ENCODE measurements at regions not wholly inside any gene's neighbourhood (a gene's known extent, or its start where the extent isn't known, plus 50 kb on each side); places are given as distances from the start of the nearest gene placed in this dataset.
"Not testable (repeated sequence)": the region's sequence is repeated elsewhere in the genome, so short reads cannot be mapped to it uniquely, and the experiment has no call there.

DNA sequence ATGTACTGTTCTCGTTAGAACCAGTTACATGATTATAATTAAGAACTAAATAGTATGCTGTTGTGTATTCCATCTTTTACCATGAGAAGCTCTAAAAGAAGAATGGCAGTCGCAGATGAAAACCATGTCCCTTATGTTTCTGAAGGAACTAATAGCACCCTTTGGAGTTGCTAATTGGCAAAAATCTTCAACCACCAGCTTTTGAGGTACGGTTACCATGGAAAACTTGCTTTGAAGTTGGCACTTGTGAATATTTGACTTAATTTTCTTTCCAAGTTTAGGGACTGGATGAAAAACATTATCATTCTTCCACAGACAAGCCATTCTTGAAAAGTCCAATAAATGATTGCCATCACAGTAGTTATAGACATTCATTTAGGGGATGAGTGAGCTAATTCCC lies 666.6 kb upstream of the ROBO1 start:
- DNase-seq = no peak

DNA sequence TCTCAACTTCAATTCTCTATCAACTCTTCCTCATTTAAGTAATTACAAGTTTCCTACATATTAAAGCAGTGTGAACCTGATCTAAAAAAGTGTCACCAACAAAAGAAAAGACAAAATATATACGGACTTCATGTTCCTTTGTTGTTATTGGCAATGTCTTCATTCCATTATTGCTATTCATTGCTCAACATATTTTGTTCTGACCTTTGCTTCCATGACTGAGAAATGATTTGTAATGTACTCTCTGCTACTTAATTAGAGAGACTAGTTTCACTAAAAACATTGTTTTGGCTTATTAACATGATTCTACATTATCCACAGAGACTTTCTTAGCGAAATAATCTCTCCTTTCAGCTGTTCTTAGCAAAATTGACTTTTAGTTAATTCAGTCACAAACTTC lies 657.2 kb upstream of the ROBO1 start:
- DNase-seq = no peak

DNA sequence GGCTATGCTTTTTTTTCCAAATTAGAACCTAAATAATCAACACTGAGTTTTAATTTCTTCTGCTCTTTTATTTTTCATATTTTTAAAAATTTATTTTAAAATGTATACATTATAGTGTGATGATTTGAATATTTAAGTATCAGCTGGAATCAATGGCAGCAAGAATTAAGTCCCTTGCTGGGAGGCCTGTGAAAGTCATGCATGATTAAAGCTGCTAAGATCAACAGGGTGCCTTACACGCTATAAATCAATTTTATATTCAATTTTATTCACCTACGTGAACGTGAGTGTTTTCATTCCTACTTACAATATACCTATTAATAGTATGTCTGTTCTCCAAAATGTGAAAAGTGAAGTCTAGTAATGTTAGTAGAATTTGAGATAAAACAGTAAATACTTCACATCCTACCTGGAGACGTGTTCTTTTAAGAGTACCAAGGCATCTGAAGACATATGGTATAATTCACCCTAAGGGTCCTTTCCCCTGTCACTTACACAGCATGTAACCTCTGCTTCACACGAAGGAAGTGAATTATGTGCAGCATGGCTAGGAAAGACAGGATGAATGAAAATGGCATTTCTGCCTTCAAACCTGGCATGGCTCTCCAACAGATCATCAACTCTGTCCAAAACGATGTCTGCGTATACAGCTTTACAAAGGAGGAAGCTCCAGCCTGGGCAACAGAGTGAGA lies 640.4 kb upstream of the ROBO1 start:
- no peak for DNase-seq

DNA sequence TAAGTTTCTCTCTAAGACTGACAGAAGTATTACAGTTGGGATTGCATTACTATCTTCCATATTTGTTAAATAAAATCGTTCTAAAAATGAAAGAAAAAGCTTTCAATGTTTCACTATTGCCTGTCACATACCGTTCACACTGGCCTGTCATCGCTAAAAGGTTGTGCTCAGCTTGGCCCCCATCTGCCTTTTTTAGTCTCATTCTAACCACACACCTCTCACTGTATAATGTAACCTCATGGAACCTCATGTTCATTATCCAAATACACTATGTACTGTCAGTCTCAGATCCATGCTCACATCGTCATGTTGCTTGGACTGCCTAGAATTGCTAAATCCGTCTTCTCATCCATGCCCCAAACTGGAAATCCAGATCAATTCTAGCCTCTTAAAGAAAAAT lies 637.8 kb upstream of the ROBO1 start:
- DNase-seq = no peak

DNA sequence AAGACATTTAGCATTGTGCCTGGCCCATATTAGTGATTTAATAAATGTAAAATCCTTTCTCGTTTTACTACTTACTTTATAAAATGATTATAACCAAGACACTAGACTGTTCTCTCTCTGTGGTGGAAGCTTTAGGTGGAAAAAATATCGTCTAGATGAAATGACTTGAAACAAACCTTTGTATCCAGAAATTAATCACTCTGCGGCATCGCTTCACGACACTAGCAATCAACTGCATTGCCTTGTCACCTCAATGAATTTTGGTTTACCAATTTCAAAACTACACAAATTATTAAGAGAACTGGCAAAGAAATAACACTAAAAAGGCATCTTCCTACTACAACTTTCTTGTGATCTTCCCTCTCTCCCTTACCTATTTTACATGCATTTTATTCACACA lies 627.2 kb upstream of the ROBO1 start:
- no peak for DNase-seq

DNA sequence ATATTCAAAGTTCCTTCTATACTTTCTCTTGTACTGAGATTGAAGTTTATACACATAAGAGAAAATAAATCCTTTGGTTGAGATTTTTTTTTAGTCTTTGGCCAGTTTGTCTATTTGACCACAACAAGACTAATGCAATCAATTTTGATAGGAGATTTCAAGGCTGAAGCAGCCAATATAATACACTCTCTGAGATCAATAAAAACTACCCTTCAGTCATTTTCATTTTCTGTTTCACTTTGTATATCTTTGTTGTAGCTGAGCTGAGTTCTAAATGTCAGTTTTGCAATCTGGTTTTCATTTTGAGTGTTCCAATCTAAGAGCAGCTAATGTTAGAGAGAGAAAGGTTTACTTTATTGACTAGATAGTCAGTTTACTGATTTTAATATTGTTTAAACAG lies 623.8 kb upstream of the ROBO1 start:
- no peak for DNase-seq

DNA sequence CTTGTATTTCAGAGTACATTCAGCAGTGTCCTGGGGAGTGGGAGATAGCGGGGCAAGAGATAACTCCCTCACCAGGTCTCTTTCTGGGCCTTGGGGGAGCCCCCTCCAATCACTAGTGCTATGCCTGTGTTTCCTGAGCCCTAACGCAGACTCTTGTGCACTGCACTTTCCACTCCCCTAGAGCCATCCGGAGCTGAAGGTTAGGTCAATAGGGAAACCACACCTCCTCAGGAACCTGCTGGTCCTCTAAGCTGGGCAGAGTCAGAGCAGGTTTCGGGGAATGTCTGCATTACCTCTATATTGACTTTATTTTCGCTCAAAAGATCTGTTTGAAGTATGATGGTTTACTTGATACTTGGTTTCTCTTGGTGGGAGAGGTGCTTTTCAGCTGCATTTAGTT lies 617.0 kb upstream of the ROBO1 start:
- no peak for DNase-seq

DNA sequence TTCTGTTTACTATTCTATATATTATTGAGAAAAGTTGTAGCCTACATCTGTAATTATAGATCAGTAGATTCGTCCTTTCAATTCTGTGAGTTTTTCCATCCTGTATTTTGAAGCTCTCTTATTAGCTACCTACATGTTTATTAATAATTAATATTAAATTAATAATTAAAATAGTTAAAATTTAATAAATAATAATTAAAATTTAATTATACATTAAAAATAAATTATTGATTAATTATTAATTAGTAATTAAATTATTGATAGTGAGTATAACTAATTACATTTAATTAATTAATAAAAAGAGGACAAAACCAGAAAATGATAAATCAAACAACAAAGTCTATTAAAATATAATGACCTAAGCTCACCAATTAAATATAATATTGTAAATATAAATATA lies 606.6 kb upstream of the ROBO1 start:
- DNase-seq = no peak

DNA sequence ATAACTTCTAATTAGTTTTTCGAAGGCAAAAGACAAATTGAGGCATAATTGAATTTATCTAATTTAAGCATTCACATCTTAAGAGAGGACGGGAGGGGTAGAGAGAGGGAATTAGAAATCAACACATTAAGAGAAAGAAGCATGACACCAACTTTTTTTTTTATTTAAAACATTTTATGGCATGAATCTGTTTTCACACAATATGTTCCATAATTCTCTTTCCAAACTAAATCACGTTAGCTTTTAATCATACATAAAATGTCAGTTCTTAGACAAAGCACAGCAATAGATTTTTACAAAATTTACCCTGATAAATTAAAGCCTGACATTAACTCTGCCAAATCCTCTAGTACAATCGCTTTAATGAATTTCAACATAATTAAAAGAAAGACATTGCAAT lies 600.8 kb upstream of the ROBO1 start:
- DNase-seq = no peak

DNA sequence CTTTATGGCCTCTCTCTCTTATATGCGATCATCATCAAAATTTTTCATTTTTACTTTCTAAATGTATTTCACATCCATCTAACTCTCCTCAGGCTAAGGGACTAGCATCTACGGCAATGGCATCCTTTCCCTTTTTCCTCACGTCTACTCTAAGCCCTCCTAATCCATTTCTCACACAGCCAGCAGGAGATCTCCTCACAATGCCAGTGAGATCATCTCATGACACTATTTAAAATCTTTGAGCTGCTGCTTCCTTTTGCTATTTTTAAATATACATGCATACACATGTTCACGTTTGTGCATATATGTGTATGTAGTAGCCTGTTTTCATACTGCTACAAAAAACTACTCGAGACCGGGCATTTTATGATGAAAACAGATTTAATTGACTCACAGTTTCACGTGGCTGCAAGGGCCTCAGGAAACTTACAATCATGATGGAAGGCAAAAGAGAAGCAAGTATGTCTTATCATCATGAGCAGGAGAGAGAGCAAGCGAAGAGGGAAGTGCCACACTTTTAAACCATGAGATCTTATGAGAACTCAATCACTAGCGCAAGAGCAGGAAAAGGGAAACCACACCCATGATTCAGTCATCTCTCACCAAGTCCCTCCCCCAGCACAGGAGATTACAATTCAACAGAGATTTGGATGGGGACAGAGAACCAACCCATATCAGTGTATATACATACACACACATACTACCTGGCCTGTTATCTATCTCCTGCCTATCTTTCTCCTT lies 599.2 kb upstream of the ROBO1 start:
- no peak for DNase-seq

DNA sequence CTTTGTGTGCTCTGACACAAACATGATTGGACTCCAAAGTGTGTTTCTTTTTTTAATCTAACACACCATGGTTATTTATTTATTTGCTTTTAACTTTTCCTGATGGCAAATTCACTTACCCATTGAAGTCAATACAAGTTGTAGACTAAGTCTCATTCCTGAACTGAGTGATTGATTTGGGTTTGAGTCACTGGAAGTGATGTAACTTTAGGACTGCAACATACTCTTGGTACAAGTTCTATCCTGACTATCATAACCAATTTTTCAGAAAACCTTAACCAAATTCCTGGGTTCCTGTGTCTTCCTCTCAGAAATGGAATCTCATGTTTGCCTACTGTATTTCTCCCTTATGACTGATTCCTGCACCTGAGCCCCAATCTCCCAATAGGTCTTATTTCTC lies 590.0 kb upstream of the ROBO1 start:
- no peak for DNase-seq

DNA sequence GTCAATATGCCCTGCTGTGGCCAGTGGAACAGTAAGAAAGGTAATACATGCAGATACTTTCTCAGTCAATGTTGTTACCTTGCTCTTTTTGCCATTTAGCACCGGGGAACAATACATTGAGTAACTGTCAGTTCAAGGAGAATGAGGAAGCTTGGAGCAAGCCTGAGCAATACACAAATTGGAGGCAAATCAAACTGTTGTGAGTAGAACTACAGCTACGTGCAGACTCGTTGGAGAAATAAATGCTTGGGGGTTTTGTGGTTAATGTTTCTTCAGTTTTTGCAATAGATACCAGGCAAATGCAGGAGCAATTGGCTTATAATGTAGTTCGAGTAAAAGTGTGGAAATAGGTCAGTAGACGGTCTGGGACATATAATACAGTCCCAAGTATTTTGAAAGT lies 587.3 kb upstream of the ROBO1 start:
- DNase-seq = no peak

DNA sequence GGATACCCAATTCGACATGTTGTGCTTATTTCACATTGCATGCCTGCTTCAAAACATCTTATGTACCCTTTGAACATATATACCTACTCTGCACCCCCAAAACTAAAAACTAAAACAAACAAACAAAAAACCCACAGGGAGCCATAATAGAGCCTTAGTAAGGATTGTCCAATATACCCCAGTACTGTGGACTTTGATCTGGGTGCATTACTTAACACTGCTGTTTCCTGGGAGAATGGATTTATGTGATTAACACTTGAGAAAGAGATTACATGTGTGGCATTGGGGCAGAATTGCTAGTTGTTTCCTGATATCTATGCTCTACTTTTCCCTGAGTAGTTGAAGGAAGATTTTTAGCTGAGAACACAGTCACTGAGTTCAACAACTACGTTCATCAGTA lies 583.4 kb upstream of the ROBO1 start:
- no peak for DNase-seq

DNA sequence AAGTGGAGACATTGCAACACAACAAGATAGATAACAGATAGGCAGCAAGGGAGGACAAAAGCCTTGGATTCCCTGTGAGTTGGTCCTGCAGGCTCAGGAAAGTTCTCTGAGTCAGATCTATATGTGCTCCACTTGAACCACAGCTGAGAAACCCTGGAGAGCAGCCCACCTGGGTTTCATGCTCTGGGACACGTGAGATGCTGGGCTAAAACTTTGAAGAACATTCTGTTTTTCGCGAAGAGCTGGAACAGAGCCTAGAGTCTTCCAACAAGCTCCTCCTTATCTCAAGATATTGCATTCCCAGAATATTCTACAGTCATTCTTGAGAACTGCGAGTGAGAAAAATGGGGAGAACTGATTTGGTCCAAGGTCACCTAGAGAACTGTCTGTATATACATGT lies 583.0 kb upstream of the ROBO1 start:
- no peak for DNase-seq

DNA sequence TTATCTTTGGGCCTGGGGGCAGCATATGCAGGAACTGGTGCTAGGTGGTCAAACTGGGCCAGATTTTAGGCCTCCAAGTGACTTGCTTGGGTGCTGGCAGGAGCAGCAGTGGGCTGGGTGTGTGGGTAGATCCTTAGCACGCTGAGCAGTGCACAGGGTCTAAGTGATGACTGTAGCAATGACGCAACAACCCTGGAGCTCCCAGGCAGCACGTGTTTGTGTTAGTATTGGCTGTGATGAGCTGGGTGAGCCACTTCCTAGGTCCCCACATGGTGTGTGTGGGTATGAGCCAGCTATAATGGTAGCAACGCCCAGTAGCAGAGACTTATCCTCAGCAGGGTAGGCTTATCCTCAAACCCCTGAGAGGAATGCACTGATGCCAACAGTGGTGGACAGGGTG lies 570.6 kb upstream of the ROBO1 start:
- no peak for DNase-seq

DNA sequence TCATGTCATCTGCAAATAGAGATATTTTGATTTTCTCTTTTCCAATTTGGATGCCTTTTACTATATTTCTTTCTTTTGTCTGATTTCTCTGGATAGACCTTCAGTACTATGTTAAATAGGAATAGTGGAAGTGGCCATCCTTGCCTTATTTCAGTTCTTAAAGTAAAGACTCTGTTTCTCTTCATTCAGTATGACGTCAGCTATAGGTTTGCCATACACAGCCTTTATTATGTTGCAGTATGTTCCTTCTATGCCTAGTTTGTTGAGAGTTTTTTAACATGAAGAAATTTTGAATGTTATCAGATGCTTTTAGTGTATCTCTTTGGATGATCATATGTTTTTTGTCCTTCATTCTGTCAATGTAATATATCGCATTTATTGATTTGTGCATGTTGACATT lies 566.7 kb upstream of the ROBO1 start:
- no peak for DNase-seq

DNA sequence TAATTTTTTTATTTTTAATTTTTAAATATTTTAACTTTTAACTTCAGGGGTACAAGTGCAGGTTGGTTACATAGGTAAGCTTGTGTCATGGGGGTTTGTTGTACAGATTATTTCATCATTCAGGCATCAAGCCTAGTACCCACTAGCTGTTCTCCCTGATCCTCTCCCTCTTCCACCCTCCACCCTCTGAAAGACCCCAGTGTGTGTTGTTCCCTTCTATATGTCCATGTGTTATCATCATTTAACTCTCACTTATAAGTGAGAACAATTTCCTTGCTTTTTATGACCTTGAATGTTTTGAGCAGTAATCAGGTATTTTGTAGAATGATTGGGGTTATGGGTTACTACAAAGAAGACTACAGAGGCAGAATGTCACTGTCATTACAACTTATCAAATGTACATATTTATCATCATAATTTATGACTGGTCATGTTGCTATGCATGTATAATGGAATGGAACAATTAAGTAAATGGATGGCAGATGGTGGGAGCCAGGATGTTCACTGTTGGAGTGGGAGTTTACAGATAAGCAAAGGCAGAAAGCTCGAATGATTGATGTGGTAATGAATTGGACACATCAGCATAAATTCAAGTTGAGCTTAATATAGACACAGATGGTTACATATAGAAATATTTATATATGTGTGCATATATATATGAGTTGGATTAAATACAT lies 563.8 kb upstream of the ROBO1 start:
- no peak for DNase-seq

DNA sequence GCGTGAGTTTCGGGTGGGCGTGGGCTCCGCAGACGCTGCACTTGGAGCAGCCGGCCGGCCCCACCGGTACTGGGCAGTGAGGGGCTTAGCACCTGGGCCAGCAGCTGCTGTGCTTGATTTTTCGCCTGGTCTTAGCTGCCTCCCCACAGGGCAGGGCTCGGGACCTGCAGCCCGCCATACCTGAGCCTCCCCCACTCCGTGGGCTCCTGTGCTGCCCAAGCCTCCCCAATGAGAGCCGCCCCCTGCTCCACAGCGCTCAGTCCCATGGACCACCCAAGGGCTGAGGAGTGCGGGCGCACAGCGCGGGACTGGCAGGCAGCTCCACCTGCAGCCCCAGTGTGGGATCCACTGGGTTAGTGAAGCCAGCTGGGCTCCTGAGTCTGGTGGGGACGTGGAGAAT lies 546.7 kb upstream of the ROBO1 start:
- DNase-seq = not testable (repeated sequence)

DNA sequence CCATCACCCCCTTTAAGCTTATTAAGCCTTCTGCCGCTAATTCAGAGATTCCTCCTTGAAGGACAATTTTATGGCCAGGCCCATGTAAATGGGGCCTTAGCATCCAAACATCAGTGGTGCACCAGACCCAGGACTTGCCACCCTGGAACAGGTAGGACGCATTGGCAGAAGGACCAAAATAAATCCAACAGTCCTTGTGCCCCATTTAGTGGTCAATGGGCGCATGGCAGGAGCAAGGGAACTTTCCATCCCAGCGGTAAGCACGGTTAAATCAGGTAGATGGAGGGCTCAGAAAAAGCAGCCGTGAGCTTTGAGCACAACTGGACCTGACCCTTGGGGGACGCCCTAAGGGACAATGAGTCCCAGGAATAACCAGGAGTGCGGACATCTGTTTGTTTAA lies 540.8 kb upstream of the ROBO1 start:
- DNase-seq = no peak

DNA sequence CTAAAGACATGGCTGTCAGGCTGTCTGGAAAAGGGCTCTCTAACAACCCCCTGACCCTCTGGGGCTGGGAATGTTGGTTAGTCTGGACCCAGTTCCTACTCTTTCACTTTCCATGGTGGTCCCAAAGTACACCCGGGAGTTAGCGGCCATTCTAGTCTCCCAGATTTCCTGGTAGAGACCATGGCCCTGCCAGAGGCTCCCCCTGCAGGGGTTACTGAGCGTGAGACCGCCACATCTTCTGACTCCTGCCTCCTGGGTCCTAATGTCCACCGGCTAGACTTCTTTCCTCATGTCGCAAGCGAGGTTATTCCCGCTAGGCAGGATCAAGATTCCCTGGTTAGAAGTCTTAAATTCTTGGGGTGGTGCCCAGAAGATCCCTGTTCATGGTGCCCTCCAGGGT lies 540.0 kb upstream of the ROBO1 start:
- DNase-seq = no peak

DNA sequence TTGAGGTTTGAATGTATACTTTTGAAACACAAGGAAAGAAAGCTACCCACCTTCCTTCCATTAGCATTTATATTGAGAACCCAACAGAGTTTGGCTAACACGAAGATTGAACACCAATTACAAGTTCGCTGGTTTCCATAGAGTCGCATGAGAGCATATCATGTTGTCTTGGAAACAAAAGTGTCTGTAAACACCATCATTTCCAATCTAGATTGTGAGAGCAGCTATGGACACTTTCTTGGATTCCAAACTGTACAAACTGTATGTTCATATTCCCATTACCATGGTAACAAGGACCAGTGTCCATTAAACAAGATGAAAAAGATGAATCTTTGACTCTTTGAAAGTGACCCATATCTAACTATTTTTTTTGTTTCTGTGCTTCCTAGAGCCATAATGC lies 529.9 kb upstream of the ROBO1 start:
- no peak for DNase-seq

DNA sequence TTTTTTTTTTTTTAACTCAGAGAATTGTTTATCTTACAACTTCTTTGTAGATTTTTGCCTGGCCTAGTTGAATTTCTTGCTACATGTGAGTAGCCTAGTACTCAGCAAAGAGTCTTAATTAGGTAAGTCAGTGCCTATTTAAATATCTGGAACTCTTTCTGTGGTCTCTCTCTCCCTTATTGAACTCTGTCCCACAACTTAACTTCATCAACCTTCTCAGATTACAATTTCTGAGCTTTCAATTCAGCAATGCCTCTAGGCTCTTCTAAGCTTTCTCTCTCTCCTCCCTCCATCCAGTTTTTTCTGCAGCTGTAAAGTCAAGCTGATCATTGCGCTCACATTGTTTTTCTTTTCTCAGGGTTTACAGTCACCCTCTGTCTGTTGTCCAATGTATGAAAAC lies 517.6 kb upstream of the ROBO1 start:
- DNase-seq = no peak

DNA sequence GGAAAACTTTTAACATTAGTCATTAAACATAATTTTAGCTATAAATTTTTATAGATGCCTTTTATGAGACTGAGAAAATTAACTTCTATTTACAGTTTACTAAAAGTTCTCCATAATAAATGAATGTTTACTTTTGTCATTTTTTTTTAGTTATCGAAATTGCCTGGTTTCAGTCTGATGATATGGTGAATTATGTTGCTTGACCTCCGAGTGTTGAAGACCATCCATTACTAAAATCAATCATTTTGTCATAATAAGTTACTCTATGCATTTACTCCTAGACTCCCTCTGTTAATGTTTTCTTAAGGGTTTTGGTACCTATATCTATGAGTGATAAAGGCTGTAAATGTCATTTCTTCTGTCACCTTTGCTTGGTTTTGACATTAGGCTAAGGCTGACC lies 516.0 kb upstream of the ROBO1 start:
- DNase-seq = no peak

DNA sequence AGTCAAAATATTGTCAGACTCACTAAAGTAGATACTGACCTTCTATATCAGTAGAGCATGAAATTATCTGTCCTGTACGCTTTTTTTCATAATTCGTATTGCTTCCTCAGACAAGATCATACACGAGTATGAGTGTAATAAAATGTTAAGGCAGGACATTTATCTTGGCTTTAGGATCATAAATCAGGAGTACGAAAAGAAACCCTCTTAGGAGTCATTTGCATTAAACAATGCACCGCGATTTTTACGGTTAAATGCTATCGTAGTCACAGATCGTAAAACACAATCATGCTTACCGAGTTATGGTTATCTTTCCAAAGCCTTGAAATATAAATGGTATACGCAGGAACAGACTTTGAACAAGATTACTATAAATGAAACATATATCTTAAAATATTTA lies 510.3 kb upstream of the ROBO1 start:
- no peak for DNase-seq

DNA sequence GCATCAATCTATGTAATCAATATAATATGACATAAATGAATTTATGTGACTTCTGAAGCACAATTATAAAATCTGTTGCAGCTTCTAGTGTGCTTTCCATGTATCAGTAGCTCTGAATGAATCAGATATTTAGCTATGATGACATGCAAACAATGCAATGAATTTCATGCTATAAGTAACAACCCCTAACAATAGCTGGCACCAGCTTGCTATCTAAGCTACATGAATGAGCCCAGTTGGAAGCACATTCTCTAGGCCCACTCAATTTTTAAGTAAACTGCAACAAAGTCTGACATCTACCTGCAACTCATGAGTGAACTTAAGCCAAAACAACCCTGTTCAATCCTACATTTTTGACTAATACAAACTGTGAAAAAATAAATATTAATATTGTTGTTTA lies 507.3 kb upstream of the ROBO1 start:
- DNase-seq = no peak
